Motor neuron (in vitro differentiated cells): ENCODE measurements at regions not wholly inside any gene's neighbourhood (a gene's known extent, or its start where the extent isn't known, plus 50 kb on each side); places are given as distances from the start of the nearest gene placed in this dataset.
"Not testable (repeated sequence)": the region's sequence is repeated elsewhere in the genome, so short reads cannot be mapped to it uniquely, and the experiment has no call there.

Source experiments
- ATAC-seq, 8 experiments: fragments of 200-7000 bp; cut with Tn5 transposase; replicated peaks in 6 of 8; 2 replicates each; pipeline ENCODE4 v1.8.0; 2021; ENCODE audit warnings: mild to moderate bottlenecking in 8 of 8, moderate library complexity in 8 of 8
- H3K27ac ChIP-seq, 2 donors: fragments of 250-450 bp; sonication (Bioruptor Pico); 2 replicates each; pipeline ENCODE4 v1.9.0; 2021; ENCODE audit warnings: antibody characterized with exemption in 2 of 2, mild to moderate bottlenecking in 2 of 2, moderate library complexity in 1 of 2
- H3K4me1 ChIP-seq, 2 donors: fragments of 250-450 bp; sonication (Bioruptor Pico); replicated peaks in 1 of 2; 2 replicates each; pipeline ENCODE4 v1.6.1; 2021; ENCODE audit warnings: antibody characterized with exemption in 2 of 2, mild to moderate bottlenecking in 2 of 2, moderate library complexity in 1 of 2
- H3K4me3 ChIP-seq, 5 donors: fragments of 250-450 bp; sonication (Bioruptor Pico); 2 replicates each; pipeline ENCODE4 v1.9.0; 2021; ENCODE audit warnings: antibody characterized with exemption in 5 of 5, mild to moderate bottlenecking in 5 of 5, moderate library complexity in 4 of 5
- WGBS, 10 experiments: fragments of 450-650 bp; shearing (Covaris generic); methylation state at CpG; one replicate each; pipeline ENCODE4 v1.0.0; 2022; 5-methylcytosine and 5-hydroxymethylcytosine counted together
- in situ Hi-C, 9 experiments: fragments of 400-800 bp; cut with MboI; loops; one replicate each; pipeline ENCODE4 v1.15.0; 2021; ENCODE audit warnings: low sequenced_read_pairs in 9 of 9, low pct_unique_long_range_greater_than_20kb in 2 of 9; ENCODE audit not compliant: unreplicated experiment in 9 of 9

DNA sequence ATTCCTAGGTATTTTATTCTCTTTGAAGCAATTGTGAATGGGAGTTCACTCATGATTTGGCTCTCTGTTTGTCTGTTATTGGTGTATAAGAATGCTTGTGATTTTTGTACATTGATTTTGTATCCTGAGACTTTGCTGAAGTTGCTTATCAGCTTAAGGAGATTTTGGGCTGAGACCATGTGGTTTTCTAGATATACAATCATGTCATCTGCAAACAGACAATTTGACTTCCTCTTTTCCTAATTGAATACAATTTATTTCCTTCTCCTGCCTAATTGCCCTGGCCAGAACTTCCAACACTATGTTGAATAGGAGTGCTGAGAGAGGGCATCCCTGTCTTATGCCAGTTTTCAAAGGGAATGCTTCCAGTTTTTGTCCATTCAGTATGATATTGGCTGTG is 137.3 kb downstream of the PLPPR4 start:
- H3K4me3 ChIP-seq, in situ Hi-C loops, H3K27ac ChIP-seq, ATAC-seq: not testable (repeated sequence)
- H3K4me1 ChIP-seq = peaks cover 0 to 13% of the 10 kb centered on the region in 2 donors

DNA sequence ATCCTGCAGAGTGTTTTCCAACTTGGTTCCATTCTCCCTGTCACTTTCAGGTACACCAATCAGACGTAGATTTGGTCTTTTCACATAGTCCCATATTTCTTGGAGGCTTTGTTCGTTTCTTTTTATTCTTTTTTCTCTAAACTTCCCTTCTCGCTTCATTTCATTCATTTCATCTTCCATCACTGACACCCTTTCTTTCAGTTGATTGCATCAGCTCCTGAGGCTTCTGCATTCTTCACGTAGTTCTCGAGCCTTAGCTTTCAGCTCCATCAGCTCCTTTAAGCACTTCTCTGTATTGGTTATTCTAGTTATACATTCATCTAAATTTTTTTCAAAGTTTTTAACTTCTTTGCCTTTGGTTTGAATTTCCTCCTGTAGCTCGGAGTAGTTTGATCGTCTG is 140.1 kb downstream of the PLPPR4 start:
- in situ Hi-C loops, H3K4me1 ChIP-seq, H3K4me3 ChIP-seq, H3K27ac ChIP-seq, ATAC-seq: not testable (repeated sequence)
- WGBS, 10 experiments = 81 to 100% (median 96%) methylated on average over 1 to 3 of the region's 7 CpGs; no CpG with 5 or more reads in 7 of the 10 experiments

DNA sequence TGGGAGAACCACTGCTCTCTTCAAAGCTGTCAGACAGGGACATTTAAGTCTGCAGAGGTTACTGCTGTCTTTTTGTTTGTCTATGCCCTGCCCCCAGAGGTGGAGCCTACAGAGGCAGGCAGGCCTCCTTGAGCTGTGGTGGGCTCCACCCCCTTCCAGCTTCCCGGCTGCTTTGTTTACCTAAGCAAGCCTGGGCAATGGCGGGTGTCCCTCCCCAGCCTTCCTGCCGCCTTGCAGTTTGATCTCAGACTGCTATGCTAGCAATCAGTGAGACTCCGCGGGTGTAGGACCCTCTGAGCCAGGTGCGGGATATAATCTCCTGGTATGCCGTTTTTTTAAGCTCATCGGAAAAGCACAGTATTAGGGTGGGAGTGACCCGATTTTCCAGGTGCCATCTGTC is 141.0 kb downstream of the PLPPR4 start:
- H3K27ac ChIP-seq, in situ Hi-C loops, ATAC-seq, H3K4me1 ChIP-seq, H3K4me3 ChIP-seq: not testable (repeated sequence)
- WGBS, 10 experiments = 80 to 100% (median 92%) methylated on average over 1 to 6 of the region's 9 CpGs; no CpG with 5 or more reads in 4 of the 10 experiments

DNA sequence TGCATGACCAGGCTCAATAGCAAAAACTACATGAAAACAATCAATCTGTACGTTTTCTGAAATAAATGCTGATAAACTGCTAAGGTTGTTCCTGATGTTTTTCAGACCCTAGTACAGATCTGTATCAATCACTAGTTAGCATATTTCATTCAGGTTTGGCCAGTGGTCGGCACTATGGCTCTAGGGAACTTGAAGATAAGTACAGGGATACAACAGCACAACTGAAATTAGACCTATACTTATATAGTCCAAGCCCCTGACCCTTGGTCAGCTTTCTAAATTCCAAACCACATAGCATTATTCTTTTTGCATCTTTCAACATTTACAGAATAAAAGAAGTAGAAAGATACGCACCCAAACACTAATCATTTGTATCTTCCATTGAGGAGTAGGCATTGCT is 142.7 kb downstream of the PLPPR4 start:
- Histone ChIP-seq H3K4me3 (no peak overlapping the region), H3K4me1 (no peaks in the 10 kb centered on the region), H3K27ac (no peak overlapping the region)
- 35 to 100% (median 79%) methylated on average over 1 to 3 of the region's 3 CpGs for WGBS, 10 experiments
- no peak for ATAC-seq
- in situ Hi-C loops = no loop called here

DNA sequence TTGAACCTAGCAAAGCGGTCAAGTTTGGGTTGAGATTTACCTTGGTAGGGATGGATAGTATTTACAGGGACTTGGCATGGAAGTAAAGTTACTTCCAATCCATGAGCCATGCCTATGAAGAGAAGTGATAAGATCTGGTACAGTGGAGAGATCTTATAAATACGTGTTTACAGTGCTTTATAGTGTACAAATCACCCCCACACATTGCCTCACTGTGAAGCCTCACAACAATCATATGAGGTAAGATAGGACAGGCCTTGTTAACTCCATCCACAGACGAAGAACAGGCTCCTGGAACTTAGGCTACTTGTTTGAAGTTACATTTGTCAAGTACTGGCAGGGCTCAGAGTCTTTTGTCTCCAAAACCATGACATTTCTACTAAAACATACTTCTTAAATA is 159.8 kb downstream of the PLPPR4 start:
- ATAC-seq = no peak
- Histone ChIP-seq H3K4me3 (no peak overlapping the region), H3K4me1 (no peaks in the 10 kb centered on the region), H3K27ac (no peak overlapping the region)
- 0 to 79% (median 64%) methylated on average over 1 to 3 of the region's 3 CpGs; no CpG with 5 or more reads in 1 of the 10 experiments for WGBS, 10 experiments
- in situ Hi-C loops = no loop called here

GRCh38 chr1:99429754-99430153 is 165.5 kb downstream of the PLPPR4 start:
- in situ Hi-C loops = no loop called here
- 23 to 89% (median 79%) methylated on average over 1 of the region's 1 CpG; no CpG with 5 or more reads in 2 of the 10 experiments for WGBS, 10 experiments
- Histone ChIP-seq H3K4me3 (no peak overlapping the region), H3K27ac (no peak overlapping the region), H3K4me1 (no peaks in the 10 kb centered on the region)
- ATAC-seq = no peak

- ATAC-seq = peak in 3 of 8 experiments; percentile 41 to 81 (median 77)
- Histone ChIP-seq H3K4me3 (no peak overlapping the region), H3K27ac (no peak overlapping the region), H3K4me1 (no peaks in the 10 kb centered on the region)
- 17 to 94% (median 85%) methylated on average over 1 to 4 of the region's 4 CpGs for WGBS, 10 experiments
- in situ Hi-C loops = no loop called here
These were observed 174.5 kb downstream of the PLPPR4 start for GRCh38 chr1:99438656-99439230.

- ATAC-seq = no peak
- Histone ChIP-seq H3K27ac (no peak overlapping the region), H3K4me3 (no peak overlapping the region), H3K4me1 (no peaks in the 10 kb centered on the region)
- in situ Hi-C loops = no loop called here
- 57 to 100% (median 85%) methylated on average over 1 to 3 of the region's 3 CpGs; no CpG with 5 or more reads in 1 of the 10 experiments for WGBS, 10 experiments
These were observed 175.3 kb downstream of the PLPPR4 start for GRCh38 chr1:99439433-99440075.

DNA sequence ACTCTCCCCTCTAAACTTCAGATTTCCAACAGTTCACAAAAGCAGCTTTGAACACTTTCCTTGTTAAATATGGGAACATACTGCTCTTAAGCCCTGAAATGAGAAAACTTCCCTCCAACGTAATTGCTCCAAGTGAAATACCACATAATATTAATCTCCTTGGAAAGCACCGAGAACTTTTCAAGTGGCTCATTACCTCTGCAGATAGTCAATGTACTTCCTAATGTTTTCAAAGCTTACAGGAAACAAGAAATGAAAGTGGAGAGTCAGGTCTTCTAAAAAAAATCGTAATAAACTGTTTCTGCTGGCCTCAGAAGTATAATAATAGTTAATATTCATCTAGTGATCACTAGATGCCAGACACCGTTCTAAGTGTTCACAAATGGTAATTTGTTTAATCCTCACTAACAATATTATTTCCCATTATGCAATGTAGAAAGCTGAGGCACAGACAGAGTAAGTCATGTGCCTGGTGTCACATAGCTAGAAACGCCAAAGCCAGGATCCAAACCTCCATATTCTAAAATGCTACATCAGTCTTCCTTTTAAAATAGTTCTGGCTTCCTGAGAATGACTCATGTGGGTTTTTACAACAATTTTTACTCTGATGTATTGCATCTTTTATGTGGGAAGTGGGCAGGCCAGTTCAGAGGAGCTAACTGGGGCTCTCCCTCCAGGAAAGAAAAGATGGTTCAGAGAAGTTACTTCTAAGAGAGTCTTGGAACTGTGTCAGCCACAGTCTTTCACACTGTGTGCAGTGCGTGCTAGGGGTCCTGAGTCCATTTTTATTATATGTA is 177.2 kb downstream of the PLPPR4 start:
- peak in 4 of 8 experiments; percentile 36 to 86 (median 71) for ATAC-seq

GRCh38 chr1:99444211-99444927 is 180.1 kb downstream of the PLPPR4 start:
- in situ Hi-C loops, H3K27ac ChIP-seq, H3K4me1 ChIP-seq, H3K4me3 ChIP-seq, ATAC-seq: not testable (repeated sequence)
- WGBS, 10 experiments = 52 to 97% (median 86%) methylated on average over 1 to 6 of the region's 6 CpGs

More for the DNA sequence above, 177.2 kb downstream of the PLPPR4 start:
- H3K27ac ChIP-seq = no peak overlapping the region
- H3K4me3 ChIP-seq = no peak overlapping the region
- no peaks in the 10 kb centered on the region for H3K4me1 ChIP-seq
- in situ Hi-C loops = no loop called here
- 19 to 100% (median 77%) methylated on average over 1 to 6 of the region's 6 CpGs for WGBS, 10 experiments

- in situ Hi-C loops = no loop called here
- Histone ChIP-seq H3K27ac (no peak overlapping the region), H3K4me1 (no peaks in the 10 kb centered on the region), H3K4me3 (no peak overlapping the region)
- ATAC-seq = no peak
These were observed 180.8 kb downstream of the PLPPR4 start for GRCh38 chr1:99445071-99445470.

- no peak overlapping the region for H3K27ac ChIP-seq
- WGBS, 10 experiments = 83 to 100% (median 100%) methylated on average over 1 of the region's 1 CpG
- in situ Hi-C loops = no loop called here
- H3K4me1 ChIP-seq = no peaks in the 10 kb centered on the region
- ATAC-seq = peak in 3 of 8 experiments; percentile 12 to 59 (median 20)
- no peak overlapping the region for H3K4me3 ChIP-seq
These were observed 181.2 kb downstream of the PLPPR4 start for GRCh38 chr1:99445486-99445885.

DNA sequence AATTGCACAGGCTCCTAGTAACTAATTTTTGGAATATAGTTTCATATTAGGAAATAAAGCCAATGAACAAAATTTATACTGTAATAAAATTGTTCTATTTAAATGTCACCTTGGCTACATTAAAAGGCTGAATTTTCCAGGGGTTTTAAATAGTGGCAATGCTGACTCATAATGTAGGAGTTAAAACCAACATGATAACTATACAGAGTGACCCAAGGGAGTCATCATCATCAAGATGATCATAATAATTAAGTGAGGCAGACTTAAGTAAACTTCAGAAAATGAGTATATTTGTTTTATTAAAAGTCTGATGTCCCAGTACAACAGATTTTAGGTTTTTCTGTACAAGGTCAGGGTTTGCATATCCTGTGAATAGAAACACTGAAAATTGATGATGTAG is 183.4 kb downstream of the PLPPR4 start:
- Histone ChIP-seq H3K27ac (no peak overlapping the region), H3K4me1 (no peaks in the 10 kb centered on the region), H3K4me3 (no peak overlapping the region)
- in situ Hi-C loops = no loop called here
- no peak for ATAC-seq
